Vagina (tissue), 2 donors: ENCODE measurements at regions not wholly inside any gene's neighbourhood (a gene's known extent, or its start where the extent isn't known, plus 50 kb on each side); places are given as distances from the start of the nearest gene placed in this dataset.

Source experiments
- DNase-seq, 2 donors: peaks; one replicate each; pipeline ENCODE4 v3.0.0-alpha.2; 2017; ENCODE audit errors: extremely low spot score in 2 of 2
- H3K27ac ChIP-seq: fragments of 200-600 bp; sonication (generic); one replicate; pipeline ENCODE4 v1.5.1; 2019
- H3K27me3 ChIP-seq: fragments of 200-600 bp; sonication (generic); one replicate; pipeline ENCODE4 v1.5.1; 2019
- H3K36me3 ChIP-seq, 2 donors: fragments of 200-600 bp; sonication (generic); one replicate each; pipeline ENCODE4 v1.5.1; 2017 to 2019
- H3K4me1 ChIP-seq: fragments of 200-600 bp; sonication (generic); one replicate; pipeline ENCODE4 v1.5.1; 2019
- H3K4me3 ChIP-seq, 2 donors: fragments of 200-600 bp; sonication (generic); 1 replicate in 1 of 2; 2 replicates in 1 of 2; pipeline ENCODE4 v1.5.1; 2016 to 2019
- H3K9me3 ChIP-seq: fragments of 200-600 bp; sonication (generic); one replicate; pipeline ENCODE4 v1.5.1; 2019
- CTCF ChIP-seq, 3 experiments: fragments of 450-650 bp in 2 of 3; fragments of 200-600 bp in 1 of 3; sonication (generic) in 1 of 3; IDR thresholded peaks; one replicate each; pipeline ENCODE4 v1.5.1; 2017 to 2019; ENCODE audit warnings: antibody characterized with exemption in 3 of 3, mild to moderate bottlenecking in 2 of 3, moderate library complexity in 2 of 3
- POLR2A ChIP-seq, 2 donors: fragments of 450-650 bp; IDR thresholded peaks; one replicate each; pipeline ENCODE4 v1.6.1; 2017; ENCODE audit warnings: antibody characterized with exemption in 2 of 2, mild to moderate bottlenecking in 2 of 2, moderate library complexity in 2 of 2
- POLR2AphosphoS5 ChIP-seq, 2 donors: sonication (generic); formaldehyde crosslinking; IDR thresholded peaks; one replicate each; pipeline ENCODE4 v1.9.0; 2017; ENCODE audit warnings: antibody characterized with exemption in 2 of 2, mild to moderate bottlenecking in 2 of 2, low read depth in 1 of 2; ENCODE audit not compliant: insufficient read depth in 1 of 2
- intact Hi-C: fragments of 100-400 bp; cut with DNase I; formaldehyde crosslinking; loops from one replicate; pipeline ENCODE4 v1.15.1; 2023

- Histone ChIP-seq H3K9me3 (no peaks in the 10 kb centered on the region), H3K36me3 (no peaks in the 10 kb centered on the region), H3K27me3 (no peaks in the 10 kb centered on the region), H3K4me1 (no peaks in the 10 kb centered on the region), H3K4me3 (no peak overlapping the region), H3K27ac (no peak overlapping the region)
- no peak for DNase-seq
- TF ChIP-seq POLR2A (IDR thresholded peaks at IDR 0.05) (no peak), CTCF (IDR thresholded peaks at IDR 0.05) (no peak), POLR2AphosphoS5 (IDR thresholded peaks at IDR 0.05; ENCODE audit: insufficient read depth in 1 of 2, low read depth in 1 of 2) (no peak)
- intact Hi-C loops: no loop called here
Observed at GRCh38 chr5:104187656-104188055, 625.1 kb upstream of the NUDT12 start.

GRCh38 chr5:104186510-104186909 lies 623.9 kb upstream of the NUDT12 start:
- no peaks in the 10 kb centered on the region for H3K4me1 ChIP-seq
- DNase-seq: no peak
- H3K4me3 ChIP-seq: no peak overlapping the region
- no peak for TF ChIP-seq CTCF (IDR thresholded peaks at IDR 0.05)
- no peak for TF ChIP-seq POLR2AphosphoS5 (IDR thresholded peaks at IDR 0.05; ENCODE audit: insufficient read depth in 1 of 2, low read depth in 1 of 2)
- no peak for TF ChIP-seq POLR2A (IDR thresholded peaks at IDR 0.05)
- H3K27ac ChIP-seq: no peak overlapping the region
- no peaks in the 10 kb centered on the region for H3K27me3 ChIP-seq
- no peaks in the 10 kb centered on the region for H3K36me3 ChIP-seq
- no peaks in the 10 kb centered on the region for H3K9me3 ChIP-seq
- intact Hi-C loops: no loop called here

GRCh38 chr5:104186100-104186499 lies 623.5 kb upstream of the NUDT12 start:
- intact Hi-C loops: no loop called here
- no peaks in the 10 kb centered on the region for H3K36me3 ChIP-seq
- no peak for DNase-seq
- TF ChIP-seq POLR2A (IDR thresholded peaks at IDR 0.05) (no peak), CTCF (IDR thresholded peaks at IDR 0.05) (no peak), POLR2AphosphoS5 (IDR thresholded peaks at IDR 0.05; ENCODE audit: insufficient read depth in 1 of 2, low read depth in 1 of 2) (no peak)
- H3K4me3 ChIP-seq: no peak overlapping the region
- H3K27ac ChIP-seq: no peak overlapping the region
- H3K9me3 ChIP-seq: no peaks in the 10 kb centered on the region
- H3K27me3 ChIP-seq: no peaks in the 10 kb centered on the region
- H3K4me1 ChIP-seq: no peaks in the 10 kb centered on the region

GRCh38 chr5:104184264-104184663 lies 621.7 kb upstream of the NUDT12 start:
- intact Hi-C loops: no loop called here

More at GRCh38 chr5:104184264-104184663, 621.7 kb upstream of the NUDT12 start:
- Histone ChIP-seq H3K36me3 (no peaks in the 10 kb centered on the region), H3K9me3 (no peaks in the 10 kb centered on the region), H3K27me3 (no peaks in the 10 kb centered on the region), H3K27ac (no peak overlapping the region), H3K4me3 (no peak overlapping the region), H3K4me1 (no peaks in the 10 kb centered on the region)
- TF ChIP-seq POLR2A (IDR thresholded peaks at IDR 0.05): no peak
- TF ChIP-seq CTCF (IDR thresholded peaks at IDR 0.05): no peak
- no peak for TF ChIP-seq POLR2AphosphoS5 (IDR thresholded peaks at IDR 0.05; ENCODE audit: insufficient read depth in 1 of 2, low read depth in 1 of 2)
- DNase-seq: no peak
